Choroid plexus epithelial cell (primary cell): ENCODE measurements at regions not wholly inside any gene's neighbourhood (a gene's known extent, or its start where the extent isn't known, plus 50 kb on each side); places are given as distances from the start of the nearest gene placed in this dataset.

Experiments used
- DNase-seq: peaks from one replicate; pipeline ENCODE4 v3.0.0-alpha.2; 2010; ENCODE audit warnings: low read depth
- H3K4me3 ChIP-seq: 2 replicates; pipeline ENCODE4 v1.5.1; 2011; ENCODE audit warnings: low read depth, mild to moderate bottlenecking, control low read depth, low read length, moderate library complexity
- CTCF ChIP-seq: conservative IDR thresholded peaks from 2 replicates; pipeline ENCODE4 v1.5.1; 2011; ENCODE audit warnings: low read depth, mild to moderate bottlenecking, control low read depth, inconsistent platforms, low read length, moderate library complexity

GRCh38 chr3:140752499-140752898, 74.6 kb downstream of the TRIM42 start:
- no peak for DNase-seq
- TF ChIP-seq CTCF = no peak
- H3K4me3 ChIP-seq = no peak overlapping the region

DNA sequence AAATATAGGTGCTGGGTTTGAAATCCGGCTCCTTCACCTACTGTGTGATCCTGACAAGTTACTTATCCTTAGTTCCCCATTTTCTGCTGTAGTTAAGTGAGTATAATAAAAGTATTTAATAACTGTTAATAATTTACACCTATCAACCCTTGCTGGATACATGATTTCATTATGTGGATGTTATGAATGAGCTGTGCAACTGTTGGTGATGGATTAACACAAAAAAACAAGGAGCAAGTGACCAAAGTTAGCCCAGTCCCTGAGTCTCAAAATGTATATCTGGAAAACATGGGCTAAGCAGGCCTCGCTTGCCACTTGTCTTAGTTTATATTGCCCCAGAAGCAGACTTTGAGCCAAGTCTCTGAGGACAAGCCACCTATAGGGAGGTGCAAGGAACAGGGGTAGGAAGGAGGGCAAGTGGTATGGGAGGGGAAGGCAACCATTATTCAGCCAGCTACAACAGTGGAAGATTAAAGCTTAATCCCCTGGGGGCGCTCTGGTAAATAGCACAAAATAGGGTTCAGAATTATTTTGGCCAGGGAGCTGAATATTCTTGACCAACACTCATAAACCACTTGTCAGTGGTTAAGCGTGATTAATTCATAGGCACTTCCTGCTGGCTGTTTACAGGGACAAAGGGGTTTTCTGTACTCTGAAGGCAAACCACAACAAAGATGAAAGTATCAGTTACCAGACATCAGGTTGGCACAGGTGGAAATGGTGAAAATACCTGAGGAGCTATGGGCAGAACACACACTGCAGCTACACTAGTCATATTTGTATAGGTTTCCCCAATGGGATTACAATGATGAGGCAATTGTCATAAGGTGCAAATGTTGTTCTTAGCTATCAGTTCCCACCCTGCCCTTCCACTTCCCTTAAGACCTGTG, 76.2 kb downstream of the TRIM42 start:
- H3K4me3 ChIP-seq = no peak overlapping the region
- DNase-seq = no peak
- TF ChIP-seq CTCF = no peak

- TF ChIP-seq CTCF = no peak
- no peak overlapping the region for H3K4me3 ChIP-seq
- DNase-seq = no peak
Measured at GRCh38 chr3:140754936-140755335, 77.1 kb downstream of the TRIM42 start.

DNA sequence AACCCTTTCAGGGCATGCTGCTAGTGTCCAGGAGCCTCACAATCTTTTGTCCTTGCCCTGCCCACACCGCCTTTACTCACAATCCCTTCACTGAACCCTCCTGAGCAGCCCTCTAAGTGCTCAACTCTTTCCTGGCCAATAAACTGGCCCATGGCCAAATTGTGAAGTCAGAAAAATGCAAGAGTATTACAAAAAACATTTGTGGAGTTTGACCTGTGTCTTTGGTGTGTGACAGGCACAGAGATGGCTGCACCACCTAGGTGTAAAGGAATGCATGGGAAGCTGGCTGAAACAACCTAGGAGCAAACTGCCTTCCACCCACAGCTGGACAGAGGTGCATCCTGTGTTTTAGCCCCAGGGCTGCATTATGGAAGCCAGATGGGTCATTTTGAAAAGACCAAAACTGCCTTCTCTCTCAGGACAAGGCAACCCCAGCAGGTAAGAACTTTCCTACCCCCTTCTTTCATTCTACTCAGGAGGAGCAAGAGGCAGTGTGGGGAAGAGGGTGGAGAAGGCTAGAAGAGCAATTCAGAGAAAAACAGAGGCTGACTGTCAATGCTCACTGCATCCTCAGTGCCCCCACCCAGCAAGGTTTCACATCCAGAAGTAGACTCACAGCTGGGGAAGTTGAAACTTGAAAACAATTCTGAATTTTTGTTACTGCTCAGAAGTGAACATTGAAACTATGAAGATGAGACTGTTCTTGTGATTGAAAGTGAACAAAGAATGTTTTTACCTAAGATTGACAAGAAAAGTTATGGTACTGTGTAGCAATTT, 78.6 kb downstream of the TRIM42 start:
- peak; percentile 3 for DNase-seq
- TF ChIP-seq CTCF = no peak
- no peak overlapping the region for H3K4me3 ChIP-seq

GRCh38 chr3:140758791-140759444, 81.1 kb downstream of the TRIM42 start:
- TF ChIP-seq CTCF = no peak
- no peak for DNase-seq
- no peak overlapping the region for H3K4me3 ChIP-seq

DNA sequence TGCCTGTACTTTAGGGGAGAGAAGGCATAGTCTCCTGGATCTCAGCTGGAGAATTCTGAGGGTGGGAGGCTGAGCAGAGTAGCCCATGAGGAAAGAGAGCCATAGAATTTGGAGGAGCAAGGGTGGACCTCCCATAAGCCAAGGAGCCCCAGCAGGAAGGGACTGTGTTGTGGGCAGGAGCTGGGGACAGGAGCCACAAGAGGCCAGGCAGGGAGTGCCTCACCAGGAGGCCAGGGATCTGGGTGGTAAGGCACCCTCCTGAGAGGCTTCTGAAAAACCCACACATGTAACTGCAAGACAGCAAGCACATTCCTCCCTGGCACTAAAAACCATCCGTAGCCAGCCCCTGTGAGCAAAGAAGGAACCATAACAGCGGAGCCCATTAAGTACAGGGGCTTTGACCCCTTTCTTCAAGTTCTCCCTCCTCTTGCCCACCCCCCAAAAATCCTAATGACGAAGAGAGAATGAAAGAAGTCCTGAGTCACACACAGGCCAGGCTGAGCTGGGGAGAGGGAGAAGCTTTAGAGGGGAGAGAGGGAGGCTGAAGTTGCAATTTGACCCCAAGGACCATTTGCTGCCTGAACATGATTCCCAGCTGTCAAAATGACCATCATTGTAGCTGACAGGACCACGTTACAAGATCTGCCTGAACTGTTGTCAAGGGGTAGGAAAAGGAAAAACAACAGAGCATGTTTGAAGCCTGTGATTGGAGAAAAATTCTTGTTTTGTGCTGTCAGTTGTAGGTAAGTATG, 82.6 kb downstream of the TRIM42 start:
- TF ChIP-seq CTCF = no peak
- H3K4me3 ChIP-seq = no peak overlapping the region
- DNase-seq = no peak
